GM19238 (cell line): ENCODE measurements at regions not wholly inside any gene's neighbourhood (a gene's known extent, or its start where the extent isn't known, plus 50 kb on each side); places are given as distances from the start of the nearest gene placed in this dataset.
"Not testable (repeated sequence)": the region's sequence is repeated elsewhere in the genome, so short reads cannot be mapped to it uniquely, and the experiment has no call there.

Experiments
- DNase-seq: peaks from one replicate; pipeline ENCODE4 v3.0.0; 2011; ENCODE audit warnings: low spot score; ENCODE audit not compliant: insufficient read length

DNA sequence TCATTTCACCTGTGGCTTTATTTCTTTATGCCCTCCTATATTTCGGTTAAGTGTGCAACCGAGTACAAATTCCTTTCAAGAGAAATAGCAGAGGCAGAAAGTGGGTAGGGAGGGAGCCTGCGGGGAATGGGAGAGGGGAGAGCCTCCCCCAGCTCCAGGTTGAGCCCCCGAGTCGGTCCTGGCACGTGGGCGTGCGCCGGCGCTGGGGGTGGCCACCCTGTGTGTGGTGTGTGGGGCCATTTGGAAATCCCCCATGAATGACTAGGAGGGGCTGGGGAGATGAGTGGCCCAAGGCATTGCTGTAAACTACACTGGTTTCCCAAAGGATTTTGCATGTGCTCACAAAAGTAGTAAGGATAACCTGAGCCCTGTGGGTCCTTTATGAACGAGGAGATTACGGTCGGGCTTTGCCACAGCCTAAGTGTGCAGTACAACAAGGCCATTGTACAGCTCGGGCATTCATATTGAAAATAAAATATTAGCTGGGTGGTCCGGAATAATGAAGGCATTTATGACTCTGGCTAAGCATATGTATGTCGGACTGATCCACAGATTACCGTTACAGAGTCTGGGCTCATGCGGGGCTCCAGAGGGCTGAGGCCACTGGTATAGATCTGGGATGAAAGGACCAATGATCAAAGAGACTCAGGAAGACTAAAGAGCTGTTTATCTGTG is 84.5 kb upstream of the RALGAPA2 start:
- DNase-seq: no peak

DNA sequence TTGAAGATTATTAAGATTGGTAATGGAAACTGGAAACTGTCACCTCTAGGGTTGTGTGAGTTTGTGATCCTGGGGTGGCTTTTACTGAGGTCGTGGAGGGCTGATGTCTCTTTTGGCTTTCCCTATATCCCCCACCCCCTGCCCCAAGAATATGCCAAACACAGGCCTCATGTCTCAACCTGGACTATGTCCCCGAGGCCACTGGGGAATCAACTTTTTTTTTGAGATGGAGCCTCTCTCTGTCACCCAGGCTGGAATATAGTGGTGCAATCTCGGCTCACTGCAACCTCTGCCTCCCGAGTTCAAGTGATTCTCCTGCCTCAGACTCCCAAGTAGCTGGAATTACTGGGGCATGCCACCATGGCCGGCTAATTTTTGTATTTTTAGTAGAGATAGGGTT is 83.3 kb upstream of the RALGAPA2 start:
- no peak for DNase-seq

DNA sequence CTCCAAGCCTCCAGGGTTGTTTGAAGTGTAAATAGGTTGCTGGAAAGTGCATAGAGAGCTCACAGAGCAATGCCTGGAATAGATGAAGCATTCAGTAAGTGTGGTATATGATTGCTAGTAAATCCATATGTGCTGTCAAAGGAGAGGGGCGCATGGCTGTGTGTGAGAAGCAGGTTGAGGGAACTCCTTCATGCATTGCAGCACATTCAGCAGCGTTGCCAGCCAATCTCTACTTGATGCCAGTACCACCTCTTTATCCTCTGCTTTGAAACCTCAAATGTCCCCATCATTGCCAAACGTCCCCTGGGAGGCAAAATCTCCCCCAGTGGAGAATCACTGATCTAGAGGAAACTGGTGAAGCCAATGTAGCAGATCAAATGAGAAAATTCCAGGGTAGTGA is 82.7 kb upstream of the RALGAPA2 start:
- DNase-seq: no peak

DNA sequence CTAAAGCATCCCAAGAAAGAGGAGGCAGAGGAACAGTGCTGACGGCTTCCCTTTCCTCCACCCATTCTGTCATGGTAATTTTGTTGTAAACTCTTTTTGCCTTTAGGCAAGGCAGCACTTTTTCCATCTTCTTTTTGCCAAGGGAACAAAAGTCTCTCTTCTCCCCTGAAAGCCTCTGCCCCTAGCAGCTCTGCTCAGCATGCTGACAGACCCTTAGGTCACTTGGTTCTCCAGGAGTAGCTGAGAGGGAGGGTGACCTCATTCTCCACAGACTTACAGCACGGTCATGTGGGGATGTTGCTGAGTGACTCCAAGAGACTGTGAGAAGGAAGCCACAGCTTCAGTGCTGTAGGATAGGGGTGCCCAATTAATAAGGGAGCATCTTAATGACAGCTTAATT is 81.1 kb upstream of the RALGAPA2 start:
- no peak for DNase-seq

DNA sequence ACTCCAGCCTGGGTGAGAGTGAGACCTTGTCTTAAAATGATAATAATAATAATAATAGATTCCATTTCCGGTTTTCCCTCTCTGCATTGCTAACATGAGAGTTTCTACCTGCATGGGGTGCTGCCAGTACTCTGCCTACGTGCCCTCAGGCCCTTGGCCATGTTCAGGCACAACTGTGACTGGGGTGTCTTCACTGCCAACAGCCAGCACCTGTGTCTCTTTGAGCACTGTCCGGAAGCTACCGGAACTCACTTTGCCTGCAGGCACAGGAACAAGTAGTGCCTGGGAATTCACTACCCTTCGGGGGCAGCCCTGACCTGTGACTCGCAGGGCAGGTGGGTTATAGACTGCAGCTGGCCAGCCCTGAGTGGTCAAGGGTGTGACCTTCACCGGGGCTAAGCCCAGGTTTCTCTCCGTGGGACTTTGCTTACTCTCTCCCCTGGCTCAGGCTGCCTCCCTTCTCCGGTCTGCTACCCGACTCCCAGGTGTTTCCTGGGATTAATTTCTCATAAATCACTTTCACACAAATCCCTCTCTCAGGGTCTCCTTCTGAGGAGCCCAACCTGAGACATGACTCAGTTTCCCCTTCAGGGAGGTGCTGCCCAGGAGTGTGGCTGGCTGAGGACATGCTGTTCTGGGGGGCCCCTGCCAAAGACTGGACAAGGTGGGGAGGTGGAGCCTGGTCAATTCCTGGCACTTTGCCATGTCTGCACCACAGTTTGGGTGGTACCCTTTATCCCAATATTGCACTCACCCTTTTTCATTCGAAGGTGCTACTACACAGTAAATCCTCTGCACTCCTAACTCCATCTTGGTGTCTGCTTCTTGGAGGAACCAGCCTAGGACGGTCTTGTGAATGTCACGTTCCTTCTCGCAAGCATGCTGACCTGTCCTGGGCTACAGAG is 79.5 kb upstream of the RALGAPA2 start:
- DNase-seq: no peak

DNA sequence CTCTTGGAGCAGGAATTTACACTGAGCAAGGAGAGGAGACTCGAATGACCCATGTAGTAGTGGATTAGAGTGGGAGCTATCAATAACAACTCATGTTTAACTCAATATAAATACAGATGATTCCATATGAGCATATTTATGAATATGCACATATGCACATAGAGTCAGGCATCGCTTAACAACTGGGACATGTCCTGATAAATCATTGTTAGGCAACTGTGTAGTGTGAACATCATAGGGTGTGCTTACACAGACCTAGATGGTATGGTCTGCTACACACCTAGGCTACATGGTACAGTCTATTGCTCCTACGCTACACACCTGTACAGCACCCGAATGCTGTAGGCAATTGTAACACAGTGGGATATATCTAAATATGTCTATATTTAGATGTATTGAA is 75.9 kb upstream of the RALGAPA2 start:
- DNase-seq: no peak

DNA sequence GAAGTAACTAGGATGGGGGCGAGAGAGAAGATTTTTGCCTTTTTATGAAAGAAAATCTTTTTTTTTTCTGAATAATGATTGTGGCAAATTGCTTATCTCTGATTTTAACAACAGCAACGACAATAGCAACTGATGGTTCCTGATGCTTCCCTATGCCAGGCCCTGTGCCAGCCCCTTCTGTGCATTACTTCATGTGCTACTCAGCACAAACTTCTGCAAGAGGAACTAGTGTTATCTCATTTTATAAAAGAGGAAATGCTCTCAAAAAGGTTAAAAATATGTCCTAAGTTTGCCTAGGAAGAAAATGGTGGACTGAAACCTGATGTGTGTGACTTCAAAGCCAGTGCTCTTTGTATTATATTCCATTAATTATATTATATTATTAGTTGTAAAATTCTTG is 74.0 kb upstream of the RALGAPA2 start:
- no peak for DNase-seq

DNA sequence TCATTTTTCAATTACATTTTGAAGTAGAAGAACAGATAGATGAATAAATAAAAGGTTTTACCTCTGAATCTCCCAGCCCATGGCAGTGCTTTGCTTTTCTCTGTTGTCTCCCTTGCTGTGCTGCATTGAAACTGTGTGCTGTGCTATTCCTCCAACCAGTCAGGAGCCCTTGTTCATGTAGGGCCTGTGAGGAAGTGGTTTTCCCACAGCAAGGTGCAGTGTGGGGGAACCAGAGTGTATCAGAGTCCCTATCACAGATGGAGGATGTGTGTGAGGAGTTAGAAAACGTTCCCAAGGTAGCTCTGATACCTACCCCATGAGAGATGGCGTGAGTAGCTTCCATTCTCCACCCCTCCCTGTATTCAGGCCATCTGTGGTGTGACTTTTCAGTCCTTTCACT is 72.8 kb upstream of the RALGAPA2 start:
- no peak for DNase-seq

DNA sequence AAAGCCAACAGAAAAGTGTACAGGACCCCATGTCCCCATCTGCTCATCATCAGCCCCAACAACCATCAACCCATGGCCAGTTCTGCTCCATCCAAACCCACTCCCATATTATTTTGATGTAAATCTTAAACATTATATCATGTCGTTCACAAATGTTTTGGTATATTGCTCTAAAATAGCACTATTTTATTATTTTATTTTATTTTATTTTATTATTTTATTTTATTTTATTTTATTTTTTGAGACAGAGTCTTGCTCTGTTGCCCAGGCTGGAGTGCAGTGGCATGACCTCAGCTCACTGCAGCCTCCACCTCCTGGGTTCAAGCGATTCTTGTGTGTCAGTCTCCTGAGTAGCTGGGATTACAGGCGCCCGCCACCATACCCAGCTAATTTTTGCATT is 72.0 kb upstream of the RALGAPA2 start:
- DNase-seq: not testable (repeated sequence)

DNA sequence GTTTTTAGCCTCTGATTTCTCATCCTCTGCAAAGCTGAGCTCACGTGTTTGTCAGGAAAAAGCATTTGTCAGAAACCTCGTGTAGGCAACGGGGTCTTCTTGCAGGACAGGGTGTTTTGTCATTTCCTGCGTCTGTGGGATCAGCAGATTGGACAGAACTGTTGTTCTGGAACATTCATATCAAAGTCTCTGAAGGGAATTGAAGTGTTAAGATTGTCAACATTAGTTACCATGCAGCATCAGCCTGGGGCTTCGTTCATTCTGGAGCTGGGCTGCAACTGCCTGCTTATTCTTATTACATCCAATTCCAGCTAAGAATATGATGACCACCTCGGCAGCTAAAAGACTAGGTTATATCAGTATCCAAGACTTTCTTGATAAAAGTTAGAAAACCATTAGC is 71.0 kb upstream of the RALGAPA2 start:
- no peak for DNase-seq

DNA sequence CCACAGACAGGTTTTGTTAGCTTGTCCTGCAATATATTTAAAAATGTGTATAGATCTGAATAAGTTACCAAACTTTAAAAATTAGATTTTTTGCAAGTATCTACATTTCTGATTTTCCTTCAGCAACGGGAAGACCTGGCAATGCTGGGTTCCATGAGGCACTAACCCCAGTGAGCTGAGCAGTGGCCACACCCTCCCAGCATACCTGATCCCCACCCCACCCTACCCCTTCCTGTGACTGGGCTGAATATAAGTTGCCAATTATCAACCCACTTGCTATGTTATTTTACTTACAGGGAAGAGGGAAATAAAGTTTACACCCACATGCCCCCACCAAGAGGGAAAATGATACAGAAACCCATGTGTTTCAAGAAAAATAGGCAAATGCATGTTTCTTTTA is 70.3 kb upstream of the RALGAPA2 start:
- no peak for DNase-seq

DNA sequence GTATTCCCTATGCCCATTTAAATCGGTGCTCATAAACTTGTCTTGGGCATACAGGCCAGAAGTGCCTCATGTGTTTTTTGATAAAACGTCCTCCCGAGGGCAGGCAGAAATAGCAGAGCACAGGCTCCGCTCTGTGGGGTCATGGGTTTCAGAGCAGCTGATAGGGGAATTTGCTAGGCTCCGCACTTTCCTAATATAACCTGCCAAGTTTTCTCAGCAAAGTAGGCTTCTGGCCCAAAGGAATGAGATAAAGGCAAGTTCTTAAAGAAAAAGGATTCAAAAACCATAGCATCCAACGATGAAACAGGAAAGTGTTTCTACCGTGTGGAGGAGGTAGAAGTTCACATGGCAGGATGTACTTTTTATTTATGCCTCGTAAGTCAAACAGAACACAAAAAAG is 69.8 kb upstream of the RALGAPA2 start:
- no peak for DNase-seq

DNA sequence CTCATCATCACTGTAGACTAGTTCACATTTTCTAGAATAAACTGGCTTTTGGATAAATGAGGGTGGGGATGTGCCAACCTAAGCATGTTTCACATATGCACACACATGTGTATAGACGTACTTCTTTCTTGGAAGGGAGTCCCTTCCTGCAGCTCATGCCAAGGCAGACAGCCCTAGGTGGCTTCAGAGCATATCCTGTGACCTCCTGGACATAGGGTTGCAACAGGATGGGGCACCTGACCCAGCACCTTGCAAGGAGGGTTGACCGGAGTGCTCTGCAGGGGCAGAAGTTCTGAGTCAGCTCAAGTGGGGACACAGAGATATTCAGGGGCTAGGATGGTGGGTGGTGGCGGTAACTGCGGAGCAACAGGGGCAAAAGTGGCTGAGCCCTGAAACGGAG is 68.6 kb upstream of the RALGAPA2 start:
- no peak for DNase-seq

DNA sequence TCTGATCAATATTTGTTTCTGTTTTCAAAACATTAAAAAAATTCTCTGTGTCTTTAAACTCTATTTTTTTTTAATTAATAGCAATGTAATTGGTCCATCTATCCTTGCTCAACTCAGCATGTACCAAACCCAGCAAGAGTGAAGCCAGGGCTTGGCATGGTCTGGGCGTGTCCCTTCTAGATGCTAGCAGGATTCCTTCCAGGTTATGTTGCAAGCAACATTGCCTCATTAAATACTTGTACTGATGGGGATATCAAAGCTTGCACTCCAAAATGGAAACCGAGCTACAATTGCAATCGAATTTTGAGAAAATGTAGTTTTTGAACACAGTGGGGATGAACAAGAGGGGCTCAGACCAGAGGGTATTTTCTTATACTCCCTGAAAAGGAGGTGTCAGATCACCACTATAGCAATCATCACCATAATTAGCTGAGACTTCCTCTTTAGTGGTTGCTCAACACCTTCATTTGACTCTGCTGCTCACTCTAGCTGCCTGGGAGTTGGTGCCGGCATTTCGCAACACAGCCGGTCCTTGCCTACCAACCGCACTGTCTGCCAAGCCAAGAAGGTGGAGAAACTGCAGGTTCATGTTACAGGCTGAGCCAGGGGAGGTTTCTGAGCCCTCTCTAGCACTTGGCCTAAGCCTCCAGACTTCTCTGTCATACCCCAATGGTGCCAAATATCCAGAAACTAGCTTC is 67.8 kb upstream of the RALGAPA2 start:
- DNase-seq: no peak

DNA sequence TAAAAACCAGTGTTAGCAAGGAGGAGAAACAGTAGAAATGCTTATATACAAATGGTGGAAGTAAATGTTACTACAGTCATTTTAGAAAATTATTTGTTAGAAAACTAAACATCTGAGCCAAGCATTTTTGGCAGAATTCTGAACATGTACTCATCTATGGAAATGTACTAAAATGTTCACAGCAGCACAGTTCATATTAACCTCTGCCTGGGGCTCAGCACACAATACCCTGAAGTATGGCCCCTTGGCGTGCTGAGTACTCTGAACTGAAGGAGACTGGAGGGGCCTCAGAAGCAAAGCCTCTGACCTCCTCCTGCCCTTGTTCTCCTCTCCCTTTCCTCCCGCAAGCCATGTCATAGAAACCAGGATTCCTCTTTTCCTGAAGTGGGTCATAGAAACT is 66.2 kb upstream of the RALGAPA2 start:
- no peak for DNase-seq

DNA sequence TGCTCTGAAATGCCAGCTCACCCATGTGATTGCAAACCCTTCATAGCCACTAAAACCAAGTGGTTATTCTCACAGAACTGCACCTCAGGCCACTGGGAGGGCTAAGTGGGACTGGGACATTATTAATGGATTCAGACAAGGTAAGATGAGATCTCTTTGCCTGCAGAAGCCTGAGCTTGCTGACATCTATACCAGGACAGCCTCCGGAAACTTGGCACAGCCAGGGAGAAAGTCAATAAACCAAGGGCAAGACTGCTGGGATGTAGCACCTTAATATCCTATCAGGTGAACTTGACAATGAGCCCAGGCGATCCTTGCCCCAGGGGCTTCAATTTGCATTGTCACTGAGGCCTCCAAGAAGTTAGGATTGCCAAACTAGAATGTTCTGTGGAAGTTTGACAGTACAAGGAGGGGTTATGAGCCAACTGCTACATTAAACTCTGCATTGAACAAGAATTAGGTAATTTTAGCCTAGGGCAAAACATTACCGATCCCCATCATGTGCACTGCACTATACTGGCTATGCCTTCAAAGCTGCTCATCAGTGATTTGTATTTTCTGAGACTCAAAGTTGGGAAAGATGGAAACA is 60.1 kb upstream of the RALGAPA2 start:
- DNase-seq: no peak

DNA sequence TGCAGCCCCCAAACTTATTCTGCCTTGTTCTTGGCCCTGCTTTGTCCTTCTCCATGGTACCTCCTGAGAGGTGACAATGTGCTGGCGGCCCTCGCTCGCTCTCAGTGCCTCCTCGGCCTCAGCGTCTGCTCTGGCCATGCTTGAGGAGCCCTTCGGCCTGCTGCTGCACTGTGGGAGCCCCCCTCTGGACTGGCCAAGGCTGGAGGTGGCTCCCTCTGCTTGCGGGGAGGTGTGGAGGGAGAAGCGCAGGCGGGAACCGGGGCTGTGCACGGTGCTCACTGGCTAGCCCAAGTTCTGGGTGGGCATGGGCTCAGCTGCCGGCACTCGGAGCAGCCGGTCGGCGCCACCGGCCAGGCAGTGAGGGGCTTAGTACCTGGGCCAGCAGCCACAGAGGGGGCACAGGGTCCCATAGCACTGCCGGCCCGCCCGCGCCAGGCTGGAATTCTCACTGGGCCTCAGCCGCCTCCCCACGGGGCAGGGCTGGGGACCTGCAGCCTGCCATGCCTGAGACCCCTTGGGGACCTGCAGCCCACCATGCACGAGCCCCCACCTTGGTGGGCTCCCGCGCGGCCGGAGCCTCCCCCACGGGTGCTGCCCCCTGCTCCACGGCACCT is 55.9 kb upstream of the RALGAPA2 start:
- no peak for DNase-seq

DNA sequence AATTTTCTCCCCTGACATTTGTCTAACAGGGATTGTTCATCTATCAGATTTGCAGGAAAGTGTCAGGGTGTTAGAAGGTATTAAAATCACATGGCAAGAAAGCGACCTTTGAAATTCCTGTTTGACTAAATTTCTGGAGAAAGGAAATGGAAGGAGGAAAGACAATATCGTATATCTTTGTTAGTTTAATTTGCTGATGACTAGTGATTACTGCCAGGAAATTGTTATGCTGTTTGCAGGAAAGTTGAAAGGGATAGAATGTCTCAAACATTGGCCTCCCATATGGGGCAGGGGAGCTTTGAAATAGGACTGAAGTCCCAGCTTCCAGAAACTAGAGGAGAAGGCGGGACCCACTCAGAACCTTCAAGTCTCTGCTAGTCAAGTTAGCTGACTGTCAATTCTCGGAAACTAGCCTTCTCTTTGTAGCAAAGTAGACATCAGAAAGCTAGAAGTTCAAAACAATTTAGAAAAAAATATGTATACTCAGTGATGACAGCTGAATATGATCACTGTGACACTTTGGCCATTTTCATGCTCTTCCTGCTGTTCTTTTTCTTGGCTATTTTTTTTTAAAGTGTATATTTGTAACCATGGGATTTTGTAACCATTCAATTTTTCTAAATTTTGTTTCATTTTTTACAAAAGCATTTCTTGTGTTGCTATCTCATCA is 53.4 kb upstream of the RALGAPA2 start:
- DNase-seq: no peak

DNA sequence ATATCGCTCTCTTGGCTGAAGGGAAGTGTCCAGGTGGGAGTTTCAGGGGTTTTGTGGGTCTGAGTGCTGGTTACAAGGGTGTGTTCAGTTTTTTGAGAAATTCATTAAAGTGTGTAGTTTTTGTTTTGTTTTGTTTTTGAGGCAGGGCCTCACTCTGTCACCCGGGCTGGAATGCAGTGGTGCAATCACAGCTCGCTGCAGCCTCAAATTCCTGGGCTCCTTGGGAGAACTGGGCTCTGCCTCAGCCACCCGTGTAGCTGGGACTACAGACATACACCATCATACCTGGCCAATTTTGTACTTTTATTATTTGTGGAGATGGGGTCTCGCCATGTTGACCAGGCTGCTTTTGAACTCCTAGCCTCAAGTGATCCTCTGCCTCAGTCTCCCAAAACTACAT is 51.2 kb upstream of the RALGAPA2 start:
- no peak for DNase-seq
